GM23338 (cell line): ENCODE measurements at regions not wholly inside any gene's neighbourhood (a gene's known extent, or its start where the extent isn't known, plus 50 kb on each side); places are given as distances from the start of the nearest gene placed in this dataset.

Source experiments
- ATAC-seq: fragments of 200-7000 bp; cut with Tn5 transposase; 3 replicates; pipeline ENCODE4 v1.9.1; 2020
- DNase-seq: peaks from one replicate; pipeline ENCODE4 v3.0.0-alpha.2; 2015; ENCODE audit warnings: low spot score
- H2AFZ ChIP-seq: fragments of 200-600 bp; sonication (generic); 2 replicates; pipeline ENCODE4 v1.8.0; 2016; ENCODE audit warnings: antibody characterized with exemption, mild to moderate bottlenecking, moderate library complexity
- H3F3A ChIP-seq: fragments of 200-600 bp; sonication (generic); replicated peaks from 2 replicates; pipeline ENCODE4 v1.8.0; 2017; ENCODE audit warnings: antibody characterized with exemption, mixed run types, low read depth
- H3K27ac ChIP-seq: fragments of 200-600 bp; sonication (generic); 2 replicates; pipeline ENCODE4 v1.6.1; 2016; ENCODE audit warnings: low read depth
- H3K27me3 ChIP-seq: fragments of 200-600 bp; sonication (generic); 2 replicates; pipeline ENCODE4 v1.8.0; 2016; ENCODE audit warnings: mild to moderate bottlenecking, mixed run types, moderate library complexity; ENCODE audit not compliant: insufficient read depth
- H3K36me3 ChIP-seq: fragments of 200-600 bp; sonication (generic); 2 replicates; pipeline ENCODE4 v1.8.0; 2016; ENCODE audit warnings: mild to moderate bottlenecking; ENCODE audit not compliant: insufficient read depth
- H3K4me1 ChIP-seq: fragments of 200-600 bp; sonication (generic); 2 replicates; pipeline ENCODE4 v1.8.0; 2016; ENCODE audit warnings: mild to moderate bottlenecking, moderate library complexity; ENCODE audit not compliant: insufficient read depth
- H3K4me2 ChIP-seq: fragments of 200-600 bp; sonication (generic); 2 replicates; pipeline ENCODE4 v1.7.1; 2017; ENCODE audit warnings: mixed run types
- H3K4me3 ChIP-seq: fragments of 200-600 bp; sonication (generic); 2 replicates; pipeline ENCODE4 v1.6.1; 2016; ENCODE audit warnings: mixed run types
- H3K79me2 ChIP-seq: fragments of 200-600 bp; sonication (generic); replicated peaks from 2 replicates; pipeline ENCODE4 v1.8.0; 2017; ENCODE audit warnings: mild to moderate bottlenecking; ENCODE audit not compliant: insufficient read depth
- H3K9me2 ChIP-seq: fragments of 200-600 bp; sonication (generic); 2 replicates; pipeline ENCODE4 v1.8.0; 2017; ENCODE audit not compliant: insufficient read depth
- H4K20me1 ChIP-seq: fragments of 200-600 bp; sonication (generic); replicated peaks from 2 replicates; pipeline ENCODE4 v1.8.0; 2017; ENCODE audit warnings: mild to moderate bottlenecking; ENCODE audit not compliant: insufficient read depth
- H3K27ac Mint-ChIP-seq: 2 replicates; pipeline ENCODE4 v1.8.0; 2020; ENCODE audit warnings: inconsistent platforms, mild to moderate bottlenecking, moderate library complexity, mixed read lengths
- H3K27me3 Mint-ChIP-seq: 3 replicates; pipeline ENCODE4 v1.8.0; 2022; ENCODE audit warnings: low read depth, mild to moderate bottlenecking, moderate library complexity, mixed read lengths, inconsistent platforms; ENCODE audit not compliant: insufficient read depth, poor library complexity
- H3K36me3 Mint-ChIP-seq: 3 replicates; pipeline ENCODE4 v1.8.0; 2021; ENCODE audit warnings: low read depth, mild to moderate bottlenecking, inconsistent platforms, moderate library complexity, mixed read lengths
- H3K4me1 Mint-ChIP-seq: 3 replicates; pipeline ENCODE4 v1.8.0; 2020; ENCODE audit warnings: mild to moderate bottlenecking, inconsistent platforms, mixed read lengths
- H3K4me3 Mint-ChIP-seq: 3 replicates; pipeline ENCODE4 v1.8.0; 2021; ENCODE audit warnings: moderate library complexity, mild to moderate bottlenecking, inconsistent platforms, mixed read lengths
- H3K9me3 Mint-ChIP-seq: 3 replicates; pipeline ENCODE4 v1.8.0; 2020; ENCODE audit warnings: moderate library complexity, mild to moderate bottlenecking, inconsistent platforms, mixed read lengths
- CTCF ChIP-seq, 2 experiments: fragments of 200-600 bp in 1 of 2; sonication (generic) in 1 of 2; conservative IDR thresholded peaks; 2 replicates each; pipeline versions ENCODE4 v1.5.1 to v1.6.1; 2016 to 2017; ENCODE audit warnings: antibody characterized with exemption in 2 of 2, low read depth in 2 of 2, mild to moderate bottlenecking in 2 of 2, moderate library complexity in 1 of 2
- EZH2 ChIP-seq: fragments of 200-600 bp; sonication (generic); IDR thresholded peaks from one replicate; pipeline ENCODE4 v1.8.0; 2017; ENCODE audit warnings: antibody characterized with exemption, mild to moderate bottlenecking, low read depth; ENCODE audit not compliant: unreplicated experiment
- JUNB ChIP-seq: IDR thresholded peaks from one replicate; pipeline ENCODE4 v1.6.1; 2016; ENCODE audit warnings: antibody characterized with exemption; ENCODE audit not compliant: unreplicated experiment
- NANOG ChIP-seq: IDR thresholded peaks from 2 replicates; pipeline ENCODE4 v1.6.1; 2016; ENCODE audit warnings: antibody characterized with exemption, borderline replicate concordance
- POLR2AphosphoS5 ChIP-seq: IDR thresholded peaks from 2 replicates; pipeline ENCODE4 v1.6.1; 2016; ENCODE audit warnings: antibody characterized with exemption, low read depth
- STAT1 ChIP-seq: IDR thresholded peaks from one replicate; pipeline ENCODE4 v1.6.1; 2016; ENCODE audit warnings: antibody characterized with exemption; ENCODE audit not compliant: unreplicated experiment
- ZNF114 ChIP-seq: fragments of 250-450 bp; sonication (Bioruptor Pico); IDR thresholded peaks from 2 replicates; pipeline ENCODE4 v1.5.0; 2020; ENCODE audit warnings: mild to moderate bottlenecking, moderate library complexity
- ZNF331 ChIP-seq: fragments of 250-450 bp; sonication (Bioruptor Pico); IDR thresholded peaks from 2 replicates; pipeline ENCODE4 v1.5.0; 2020; ENCODE audit warnings: low read depth, mild to moderate bottlenecking, moderate library complexity
- TF ChIP-seq, protein P1 (sequence below): IDR thresholded peaks from one replicate; pipeline ENCODE4 v1.6.1; 2018; ENCODE audit warnings: antibody characterized with exemption; ENCODE audit not compliant: unreplicated experiment
- TF ChIP-seq, protein P2 (sequence below): IDR thresholded peaks from 2 replicates; pipeline ENCODE4 v1.6.1; 2016; ENCODE audit warnings: antibody characterized with exemption

GRCh38 chr1:194227161-194227560 is 1040.7 kb upstream of the B3GALT2 start (continued):
- TF ChIP-seq, protein P1, sequence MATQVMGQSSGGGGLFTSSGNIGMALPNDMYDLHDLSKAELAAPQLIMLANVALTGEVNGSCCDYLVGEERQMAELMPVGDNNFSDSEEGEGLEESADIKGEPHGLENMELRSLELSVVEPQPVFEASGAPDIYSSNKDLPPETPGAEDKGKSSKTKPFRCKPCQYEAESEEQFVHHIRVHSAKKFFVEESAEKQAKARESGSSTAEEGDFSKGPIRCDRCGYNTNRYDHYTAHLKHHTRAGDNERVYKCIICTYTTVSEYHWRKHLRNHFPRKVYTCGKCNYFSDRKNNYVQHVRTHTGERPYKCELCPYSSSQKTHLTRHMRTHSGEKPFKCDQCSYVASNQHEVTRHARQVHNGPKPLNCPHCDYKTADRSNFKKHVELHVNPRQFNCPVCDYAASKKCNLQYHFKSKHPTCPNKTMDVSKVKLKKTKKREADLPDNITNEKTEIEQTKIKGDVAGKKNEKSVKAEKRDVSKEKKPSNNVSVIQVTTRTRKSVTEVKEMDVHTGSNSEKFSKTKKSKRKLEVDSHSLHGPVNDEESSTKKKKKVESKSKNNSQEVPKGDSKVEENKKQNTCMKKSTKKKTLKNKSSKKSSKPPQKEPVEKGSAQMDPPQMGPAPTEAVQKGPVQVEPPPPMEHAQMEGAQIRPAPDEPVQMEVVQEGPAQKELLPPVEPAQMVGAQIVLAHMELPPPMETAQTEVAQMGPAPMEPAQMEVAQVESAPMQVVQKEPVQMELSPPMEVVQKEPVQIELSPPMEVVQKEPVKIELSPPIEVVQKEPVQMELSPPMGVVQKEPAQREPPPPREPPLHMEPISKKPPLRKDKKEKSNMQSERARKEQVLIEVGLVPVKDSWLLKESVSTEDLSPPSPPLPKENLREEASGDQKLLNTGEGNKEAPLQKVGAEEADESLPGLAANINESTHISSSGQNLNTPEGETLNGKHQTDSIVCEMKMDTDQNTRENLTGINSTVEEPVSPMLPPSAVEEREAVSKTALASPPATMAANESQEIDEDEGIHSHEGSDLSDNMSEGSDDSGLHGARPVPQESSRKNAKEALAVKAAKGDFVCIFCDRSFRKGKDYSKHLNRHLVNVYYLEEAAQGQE: no peak
- TF ChIP-seq EZH2 (no peak), JUNB (no peak), CTCF (conservative IDR thresholded peaks at IDR 0.05; ENCODE audit: low read depth in 2 of 2) (no peak)

DNA sequence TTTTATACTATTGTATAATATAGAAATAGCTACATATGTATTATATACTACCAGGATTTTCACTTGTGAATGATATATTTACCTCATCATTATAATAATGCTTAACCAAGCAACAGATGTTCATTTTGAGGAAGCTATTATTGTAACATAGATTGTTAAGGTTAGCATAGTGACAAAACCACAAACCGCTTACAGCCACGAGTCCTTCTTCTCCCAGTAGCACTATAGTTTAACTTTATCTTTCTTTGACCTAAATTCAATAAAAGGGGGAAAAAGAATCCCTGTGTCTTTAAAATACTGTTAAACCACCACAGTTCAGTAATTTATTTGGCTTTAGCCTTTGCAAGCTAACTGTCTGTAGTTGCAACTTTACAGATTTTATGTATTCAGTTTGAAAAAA is 1039.4 kb upstream of the B3GALT2 start:
- Histone ChIP-seq H3K4me3 (no peak overlapping the region), H3F3A (no peaks in the 10 kb centered on the region), H3K27ac (no peak overlapping the region), H4K20me1 (no peaks in the 10 kb centered on the region), H2AFZ (no peak overlapping the region), H3K27me3 (no peaks in the 10 kb centered on the region), H3K79me2 (no peaks in the 10 kb centered on the region), H3K36me3 (no peaks in the 10 kb centered on the region), H3K4me2 (no peak overlapping the region), H3K4me1 (no peaks in the 10 kb centered on the region), H3K9me2 (no peaks in the 10 kb centered on the region)
- no peak overlapping the region for H3K27ac Mint-ChIP-seq
- no peaks in the 10 kb centered on the region for H3K9me3 Mint-ChIP-seq
- ATAC-seq (no peak), DNase-seq (no peak)
- H3K27me3 Mint-ChIP-seq: no peaks in the 10 kb centered on the region
- H3K4me1 Mint-ChIP-seq: no peaks in the 10 kb centered on the region
- H3K4me3 Mint-ChIP-seq: no peak overlapping the region
- H3K36me3 Mint-ChIP-seq: no peaks in the 10 kb centered on the region
- TF ChIP-seq JUNB (no peak), POLR2AphosphoS5 (no peak), CTCF (conservative IDR thresholded peaks at IDR 0.05; ENCODE audit: low read depth in 2 of 2) (no peak), NANOG (no peak), STAT1 (no peak), ZNF331 (CRISPR knock-in tag) (no peak), ZNF114 (no peak), EZH2 (no peak)
- TF ChIP-seq, protein P2, sequence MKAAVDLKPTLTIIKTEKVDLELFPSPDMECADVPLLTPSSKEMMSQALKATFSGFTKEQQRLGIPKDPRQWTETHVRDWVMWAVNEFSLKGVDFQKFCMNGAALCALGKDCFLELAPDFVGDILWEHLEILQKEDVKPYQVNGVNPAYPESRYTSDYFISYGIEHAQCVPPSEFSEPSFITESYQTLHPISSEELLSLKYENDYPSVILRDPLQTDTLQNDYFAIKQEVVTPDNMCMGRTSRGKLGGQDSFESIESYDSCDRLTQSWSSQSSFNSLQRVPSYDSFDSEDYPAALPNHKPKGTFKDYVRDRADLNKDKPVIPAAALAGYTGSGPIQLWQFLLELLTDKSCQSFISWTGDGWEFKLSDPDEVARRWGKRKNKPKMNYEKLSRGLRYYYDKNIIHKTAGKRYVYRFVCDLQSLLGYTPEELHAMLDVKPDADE: no peak
- TF ChIP-seq, protein P1: no peak
